Globus pallidus (tissue), 1 donor: ENCODE measurements at regions not wholly inside any gene's neighbourhood (a gene's known extent, or its start where the extent isn't known, plus 50 kb on each side); places are given as distances from the start of the nearest gene placed in this dataset.
A peak's percentile ranks its signal among the peaks of the same experiment; 100 is the strongest.

Experiments
- DNase-seq: peaks from one replicate; pipeline ENCODE4 v3.0.0-alpha.2; 2015; ENCODE audit warnings: low spot score

DNA sequence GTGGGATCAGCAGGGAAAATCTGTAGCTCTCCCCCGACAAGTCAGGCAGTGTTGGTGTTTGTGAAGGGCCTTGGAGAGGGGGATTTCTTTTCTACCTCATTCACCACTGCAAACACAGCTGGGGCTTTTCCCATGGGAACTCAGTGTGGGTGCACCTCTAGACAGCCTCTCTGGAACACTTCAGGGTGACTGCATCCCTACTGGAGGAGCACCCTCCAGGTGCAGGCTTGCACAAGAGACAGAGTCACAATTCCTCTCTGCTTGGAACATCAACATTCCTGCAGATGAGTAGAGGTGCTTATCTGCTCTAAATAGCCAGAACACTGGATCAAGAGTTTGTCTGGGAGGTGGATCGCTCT is 72.7 kb upstream of the AKAP13 start:
- DNase-seq: no peak

DNA sequence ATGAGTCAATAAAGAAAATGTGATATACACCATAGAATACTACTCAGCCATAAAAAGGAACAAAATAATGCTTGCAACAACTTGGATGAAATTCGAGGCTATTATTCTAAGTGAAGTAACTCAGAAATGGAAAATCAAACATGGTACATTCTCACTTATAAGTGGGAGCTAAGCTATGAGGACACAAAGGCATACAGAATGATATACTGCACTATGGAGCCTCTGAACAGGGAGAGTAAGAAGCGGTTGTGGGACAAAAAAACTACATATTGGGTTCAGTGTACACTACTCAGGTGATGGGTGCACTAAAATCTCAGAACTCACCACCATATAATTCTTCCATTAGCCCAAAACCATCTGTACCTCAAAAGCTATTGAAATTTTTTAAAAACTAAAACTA is 68.8 kb upstream of the AKAP13 start:
- no peak for DNase-seq

DNA sequence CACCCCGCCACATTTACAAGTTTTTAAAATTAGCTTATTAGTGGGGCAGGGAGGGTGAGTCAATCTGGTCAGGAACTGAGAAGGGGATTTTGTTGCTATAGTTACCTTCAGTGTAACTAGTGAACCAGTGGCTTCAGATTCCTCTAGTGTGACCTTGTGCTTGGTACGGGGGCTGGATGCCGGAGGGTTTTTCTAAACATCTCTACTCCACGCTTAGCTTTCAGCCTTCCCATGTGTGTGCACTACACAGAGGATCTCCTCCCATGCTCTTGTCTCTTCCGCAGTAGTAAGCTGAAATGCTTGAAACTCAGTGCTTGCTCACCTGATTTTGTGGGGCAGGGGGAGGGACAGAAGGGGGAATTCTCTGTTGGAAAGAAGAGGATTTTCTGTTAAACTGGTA is 67.9 kb upstream of the AKAP13 start:
- DNase-seq: no peak

DNA sequence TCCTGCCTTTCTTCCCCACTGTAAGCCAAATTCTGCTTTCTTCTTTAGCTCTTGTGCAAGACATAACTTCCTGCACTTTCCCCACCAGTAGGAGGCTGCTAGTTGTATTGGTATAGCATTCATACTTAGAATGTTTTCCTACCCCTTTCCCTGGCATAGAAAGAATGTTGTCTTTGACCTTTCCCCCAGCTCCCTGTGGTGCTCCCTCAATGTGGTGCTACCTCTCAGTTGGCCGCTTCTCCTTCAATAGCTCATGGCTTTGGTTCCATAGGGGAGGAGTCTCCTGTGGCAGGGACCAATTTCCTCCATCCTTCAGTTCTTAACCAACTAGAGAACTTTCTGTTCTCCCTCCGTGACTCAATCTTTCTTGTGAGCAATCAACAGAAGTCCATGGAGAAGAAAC is 67.5 kb upstream of the AKAP13 start:
- DNase-seq: no peak

DNA sequence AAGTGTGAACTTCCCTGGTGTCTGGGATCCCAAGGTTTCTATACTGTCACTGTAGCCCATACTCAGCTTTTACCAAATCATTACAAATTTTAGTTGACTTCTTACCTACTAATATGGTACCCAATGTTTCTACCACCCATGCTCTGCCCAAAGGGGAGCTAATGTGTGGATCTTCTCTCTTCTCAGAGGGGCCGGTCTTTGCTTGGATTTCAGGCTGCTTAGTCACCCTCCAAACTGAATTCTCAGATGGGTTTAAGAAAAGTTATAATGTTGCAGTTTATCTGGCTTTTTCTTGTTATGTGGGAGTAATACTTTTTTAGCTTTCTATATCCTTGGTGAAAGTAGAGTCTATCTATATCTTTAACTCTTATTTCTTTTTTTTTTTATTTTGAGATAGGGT is 67.1 kb upstream of the AKAP13 start:
- no peak for DNase-seq

DNA sequence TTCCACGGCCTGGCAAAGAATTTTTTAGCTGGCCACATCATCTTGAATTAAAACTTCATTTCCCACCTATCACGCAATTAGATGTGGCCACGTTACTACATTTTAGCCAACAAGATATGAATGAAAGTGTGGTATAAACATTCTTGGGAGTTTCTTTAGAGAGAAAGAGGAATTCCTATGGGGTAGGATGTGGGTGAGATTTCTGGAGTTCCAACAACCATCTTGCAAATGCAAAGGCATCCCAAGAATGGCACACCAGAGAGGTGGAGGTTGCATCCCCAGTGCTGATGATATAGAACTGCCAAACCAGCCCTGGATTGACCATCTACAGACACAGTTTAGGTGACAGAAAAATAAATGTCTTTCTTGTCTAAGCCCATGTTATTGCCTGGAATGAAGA is 66.3 kb upstream of the AKAP13 start:
- DNase-seq: no peak

DNA sequence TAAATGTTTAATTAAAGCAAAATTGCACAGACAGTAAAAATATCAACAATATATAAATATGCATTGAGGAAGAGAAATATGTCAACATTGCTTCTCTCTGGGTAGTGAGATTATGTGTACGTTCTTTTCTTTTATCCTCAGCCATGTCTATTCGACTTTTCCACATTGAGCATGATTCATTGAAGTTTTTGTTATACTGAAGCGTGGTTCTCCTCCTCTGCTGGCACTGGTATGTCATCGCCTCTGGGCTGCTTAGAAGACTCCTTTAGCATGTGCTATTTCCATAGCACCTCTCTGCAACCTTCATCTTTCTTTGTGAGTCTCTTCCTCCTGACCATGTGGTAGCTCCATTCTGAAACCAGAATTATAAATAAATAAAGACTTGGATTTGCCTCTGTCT is 65.8 kb upstream of the AKAP13 start:
- DNase-seq: no peak

DNA sequence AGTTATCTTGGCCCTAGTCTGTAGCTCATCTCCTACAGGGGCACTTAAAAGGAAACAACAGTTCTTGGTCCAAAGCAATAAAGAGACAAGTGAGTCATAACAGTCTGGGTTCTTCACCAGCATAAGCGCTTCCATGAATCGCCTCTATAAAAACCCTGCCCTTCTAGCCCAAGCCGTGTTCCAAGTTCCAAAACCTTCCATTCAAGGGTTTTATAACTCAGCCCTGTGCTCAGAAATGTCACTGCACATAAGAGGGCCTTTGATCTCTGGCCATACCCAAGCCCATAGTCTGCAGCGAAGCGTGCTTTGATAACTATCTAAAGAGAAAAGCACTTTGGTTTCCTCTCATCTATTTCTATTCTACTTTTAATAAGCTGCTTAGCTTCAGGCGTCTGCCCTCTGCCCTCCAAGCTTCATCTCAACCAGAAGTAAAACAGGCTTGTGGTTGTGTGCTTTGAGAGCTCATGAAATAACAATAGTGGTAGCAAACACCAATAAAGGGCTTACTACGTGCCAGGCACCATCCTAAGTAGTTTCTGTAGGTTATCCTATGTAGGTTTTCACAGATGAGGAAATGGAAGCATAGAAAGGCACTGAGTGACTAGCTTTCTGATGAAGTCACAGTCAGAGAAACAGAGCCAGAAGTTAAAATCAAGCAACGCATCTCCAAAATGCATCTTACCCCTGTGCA is 64.0 kb upstream of the AKAP13 start:
- no peak for DNase-seq

DNA sequence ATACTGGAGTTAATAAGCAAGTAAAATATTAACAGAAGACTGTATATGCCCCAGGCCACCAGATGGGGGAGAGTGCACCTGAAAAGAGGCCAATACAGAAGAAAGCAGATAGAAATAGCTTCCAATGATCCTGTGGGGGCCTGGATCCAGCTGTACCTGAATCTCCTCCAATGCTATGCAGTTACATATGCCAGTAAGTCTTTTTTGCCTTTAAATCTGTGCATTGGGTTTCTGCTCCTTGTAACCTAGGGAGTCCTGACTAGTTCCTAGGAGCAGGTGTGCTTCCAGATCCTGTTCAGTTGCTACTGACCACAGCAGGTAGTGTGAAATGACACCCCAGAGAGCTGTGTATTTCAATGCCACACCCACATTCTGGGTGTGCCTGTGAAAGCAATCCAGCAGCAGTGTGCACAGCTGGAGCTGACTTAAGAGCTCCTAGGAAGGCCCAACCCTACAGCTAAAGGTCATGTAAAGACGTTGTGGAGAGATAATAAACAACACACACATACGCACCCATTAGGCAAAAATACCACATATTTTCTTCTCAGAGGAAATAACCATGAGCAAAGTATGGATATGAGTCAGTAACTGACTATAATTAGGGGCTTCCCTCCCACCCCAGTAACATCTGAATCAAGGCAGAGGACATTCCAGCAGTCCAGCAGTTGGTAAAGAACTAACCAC is 62.2 kb upstream of the AKAP13 start:
- no peak for DNase-seq

DNA sequence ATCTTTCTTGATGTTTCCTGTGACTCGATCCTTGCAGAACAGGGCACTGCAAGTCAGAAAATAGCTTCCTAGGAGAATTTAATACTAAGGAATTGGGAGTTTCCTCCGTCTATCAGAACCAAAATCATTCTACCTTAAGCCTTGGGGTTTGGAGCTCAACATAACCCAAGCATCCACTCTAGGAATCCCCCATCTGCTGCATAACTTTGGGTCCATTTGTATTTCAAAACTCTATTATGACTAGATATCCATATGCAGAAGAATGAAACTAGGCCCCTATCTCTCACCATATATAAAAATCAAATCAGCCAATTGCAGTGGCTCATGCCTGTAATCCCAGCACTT is 61.7 kb upstream of the AKAP13 start:
- no peak for DNase-seq

DNA sequence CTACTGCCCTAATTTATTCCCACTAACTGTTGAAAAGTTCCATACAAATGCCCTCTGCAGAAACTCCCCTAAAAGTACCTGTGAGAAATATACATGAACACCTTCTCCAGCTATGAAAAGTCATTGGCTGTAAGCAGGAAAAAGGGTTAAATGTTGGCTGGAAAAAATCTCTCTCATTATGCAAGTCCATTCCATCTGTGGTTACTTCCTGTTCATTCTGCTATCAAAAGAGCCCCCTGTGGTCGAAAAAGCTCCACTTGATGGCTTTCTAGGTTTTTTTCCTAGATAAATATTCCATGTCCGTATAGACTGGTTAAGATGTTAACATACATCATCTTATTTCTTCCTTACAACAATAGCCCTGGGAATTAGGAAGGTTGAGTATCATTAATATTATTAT is 56.2 kb upstream of the AKAP13 start:
- DNase-seq: no peak

DNA sequence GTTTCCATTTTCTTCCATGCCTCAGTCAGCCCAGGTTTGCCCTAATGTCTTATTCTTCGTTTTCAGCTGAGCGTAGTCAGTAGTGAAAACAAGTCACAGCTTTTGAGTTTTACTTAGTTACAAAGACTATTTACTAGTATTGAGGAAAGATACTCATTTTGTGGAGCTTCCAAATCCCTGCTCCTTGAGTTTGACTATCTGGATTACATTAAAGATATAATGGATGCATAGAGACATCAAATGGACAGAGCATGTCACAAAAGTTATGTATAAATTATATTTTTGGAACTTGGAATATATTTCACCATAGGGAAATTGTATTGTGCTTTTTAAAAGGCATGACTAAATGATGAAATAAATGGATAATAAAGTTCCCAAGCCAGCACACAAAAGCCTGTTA is 54.6 kb upstream of the AKAP13 start:
- no peak for DNase-seq

DNA sequence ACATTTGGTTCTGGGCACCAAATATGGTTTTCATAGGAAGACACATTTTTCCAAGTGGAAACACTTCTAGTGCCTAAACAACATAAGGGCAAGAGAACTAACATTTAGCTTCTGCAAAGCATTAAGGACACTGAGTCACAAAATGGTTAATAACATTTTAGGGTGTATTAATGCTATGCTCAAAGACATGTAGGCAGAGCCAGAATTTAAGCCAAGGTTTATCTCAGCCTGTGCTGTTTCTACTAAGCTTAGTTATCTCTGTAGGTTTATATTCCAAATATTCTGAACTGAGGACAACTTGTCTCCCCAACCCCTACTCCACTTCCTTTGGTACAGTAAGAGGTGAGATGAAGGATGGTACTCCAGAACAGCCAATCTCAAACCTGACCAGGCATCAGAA is 54.1 kb upstream of the AKAP13 start:
- DNase-seq: no peak

DNA sequence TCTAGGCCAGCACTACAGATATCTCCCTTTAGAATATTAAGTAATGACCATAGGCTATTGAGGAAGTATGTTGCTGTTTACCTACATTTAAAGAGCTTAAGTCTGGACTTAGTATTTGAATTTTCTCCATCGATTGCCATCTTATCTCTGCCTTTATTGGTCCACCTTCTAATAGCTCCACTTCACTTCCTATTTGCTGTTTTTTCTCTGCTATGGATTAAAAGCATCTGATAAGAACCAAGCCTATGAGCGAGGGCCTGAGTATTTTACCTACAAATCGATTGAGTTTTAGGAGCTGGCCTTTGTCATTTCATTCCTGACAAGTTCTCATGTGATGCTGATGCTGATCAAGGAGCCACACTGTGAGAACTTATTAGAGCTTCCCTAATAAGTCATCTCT is 52.6 kb upstream of the AKAP13 start:
- DNase-seq: no peak

DNA sequence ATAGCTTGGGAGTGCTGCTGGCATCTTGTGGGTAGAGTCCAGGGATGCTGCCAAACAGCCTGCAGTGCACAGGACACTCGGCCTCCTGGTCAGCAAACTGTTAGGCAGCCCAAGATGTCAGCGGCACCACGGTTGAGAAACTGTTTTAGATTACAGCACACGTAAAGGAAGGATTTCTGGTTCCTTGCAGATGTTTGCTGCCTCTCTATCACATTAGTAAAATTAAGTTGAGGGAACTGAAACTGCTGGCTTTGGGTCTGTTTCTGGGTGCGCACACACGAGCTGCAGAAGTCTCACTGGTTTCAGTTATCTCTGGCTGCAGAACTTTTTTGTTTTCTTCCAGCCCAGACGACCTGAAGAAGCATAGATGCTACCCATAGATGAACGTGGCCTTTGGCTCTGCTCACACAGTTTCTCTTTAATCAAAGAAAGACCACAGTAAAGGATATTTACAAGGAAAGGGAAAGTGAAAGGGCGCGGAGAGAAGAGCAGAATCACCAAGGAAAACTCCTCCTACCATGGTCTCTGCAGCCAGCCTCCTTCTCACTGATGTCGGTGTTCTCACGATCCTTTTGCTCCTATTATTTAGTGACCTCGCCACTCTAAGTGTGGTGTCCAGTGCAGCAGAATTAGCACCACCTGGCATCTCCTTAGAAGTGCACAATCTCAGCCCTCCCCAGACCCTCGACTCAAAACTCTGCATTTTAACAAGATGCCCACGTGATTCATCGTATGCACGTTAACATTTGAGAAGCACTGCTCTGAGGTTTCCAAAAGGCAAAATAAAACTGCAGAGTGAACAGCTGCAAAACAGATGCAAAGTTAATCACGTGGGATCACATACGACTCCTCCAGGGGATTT is 50.6 kb upstream of the AKAP13 start:
- peak; percentile 46 for DNase-seq
